IPS-20b (cell line): ENCODE measurements at regions not wholly inside any gene's neighbourhood (a gene's known extent, or its start where the extent isn't known, plus 50 kb on each side); places are given as distances from the start of the nearest gene placed in this dataset.

Experiments
- H3K27ac ChIP-seq: one replicate; pipeline ENCODE4 v1.5.1; 2013; ENCODE audit warnings: low read length
- H3K27me3 ChIP-seq: 2 replicates; pipeline ENCODE4 v1.6.1; 2013; ENCODE audit warnings: mild to moderate bottlenecking, low read length, inconsistent platforms; ENCODE audit not compliant: insufficient read depth
- H3K36me3 ChIP-seq: 2 replicates; pipeline ENCODE4 v1.6.1; 2013; ENCODE audit warnings: low read depth, mild to moderate bottlenecking, inconsistent platforms, low read length, moderate library complexity; ENCODE audit not compliant: insufficient read depth
- H3K4me1 ChIP-seq: 2 replicates; pipeline ENCODE4 v1.6.1; 2013; ENCODE audit warnings: mild to moderate bottlenecking, control low read depth, inconsistent platforms, low read length, moderate library complexity; ENCODE audit not compliant: insufficient read depth
- H3K4me3 ChIP-seq: 2 replicates; pipeline ENCODE4 v1.5.1; 2013; ENCODE audit warnings: mild to moderate bottlenecking, low read length, inconsistent platforms
- H3K9ac ChIP-seq: 2 replicates; pipeline ENCODE4 v1.6.1; 2013; ENCODE audit warnings: low read depth, mild to moderate bottlenecking, inconsistent platforms, low read length, moderate library complexity
- H3K9me3 ChIP-seq: 2 replicates; pipeline ENCODE4 v1.6.1; 2013; ENCODE audit warnings: mild to moderate bottlenecking, low read depth, low read length, inconsistent platforms; ENCODE audit not compliant: insufficient read depth

DNA sequence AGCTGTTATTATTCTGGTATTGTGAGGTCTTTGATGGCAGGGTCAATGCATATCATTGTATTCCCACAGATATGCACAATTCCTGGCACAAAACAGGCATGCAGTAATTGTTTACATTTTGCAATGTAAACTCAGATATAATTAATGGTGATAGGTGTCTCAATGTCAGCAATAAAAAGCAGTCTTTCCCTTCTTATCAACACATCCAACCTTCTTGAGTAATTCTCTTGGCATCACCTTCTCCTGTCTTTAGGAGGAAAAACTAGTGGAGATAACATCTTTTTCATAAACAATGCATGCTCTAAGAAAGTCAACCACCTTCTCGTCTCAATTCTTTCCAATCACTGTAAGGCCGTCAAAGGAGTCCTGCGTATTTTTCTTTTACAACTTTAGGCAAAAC is 313.3 kb upstream of the GULP1 start:
- Histone ChIP-seq H3K4me1 (peaks cover 12% of the 10 kb centered on the region), H3K36me3 (no peaks in the 10 kb centered on the region)

DNA sequence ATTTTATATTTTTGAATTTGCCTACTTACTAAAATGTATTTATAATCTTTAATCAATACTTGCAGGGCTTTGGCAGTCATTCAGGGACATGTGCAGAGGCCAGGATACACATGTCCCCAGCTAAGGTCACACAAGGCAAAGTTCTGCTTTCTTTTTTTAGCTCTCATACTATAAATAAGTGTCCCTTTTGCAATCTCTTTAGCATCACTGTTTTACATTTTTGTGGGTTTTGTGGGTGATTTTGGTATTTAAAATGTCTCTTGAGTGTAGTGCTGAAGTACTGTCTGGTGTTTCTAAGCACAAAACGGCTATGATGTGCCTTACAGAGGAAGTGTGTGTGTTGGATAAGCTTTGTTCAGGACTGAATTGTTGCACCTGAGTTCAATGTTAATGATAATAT is 309.0 kb upstream of the GULP1 start:
- Histone ChIP-seq H3K9ac (no peak overlapping the region), H3K4me3 (no peak overlapping the region), H3K27ac (no peak overlapping the region), H3K36me3 (no peaks in the 10 kb centered on the region), H3K4me1 (peaks cover 9% of the 10 kb centered on the region), H3K9me3 (no peaks in the 10 kb centered on the region), H3K27me3 (no peaks in the 10 kb centered on the region)

More for the DNA sequence above, 313.3 kb upstream of the GULP1 start:
- Histone ChIP-seq H3K9me3 (no peaks in the 10 kb centered on the region), H3K4me3 (no peak overlapping the region), H3K9ac (no peak overlapping the region), H3K27ac (no peak overlapping the region), H3K27me3 (no peaks in the 10 kb centered on the region)

DNA sequence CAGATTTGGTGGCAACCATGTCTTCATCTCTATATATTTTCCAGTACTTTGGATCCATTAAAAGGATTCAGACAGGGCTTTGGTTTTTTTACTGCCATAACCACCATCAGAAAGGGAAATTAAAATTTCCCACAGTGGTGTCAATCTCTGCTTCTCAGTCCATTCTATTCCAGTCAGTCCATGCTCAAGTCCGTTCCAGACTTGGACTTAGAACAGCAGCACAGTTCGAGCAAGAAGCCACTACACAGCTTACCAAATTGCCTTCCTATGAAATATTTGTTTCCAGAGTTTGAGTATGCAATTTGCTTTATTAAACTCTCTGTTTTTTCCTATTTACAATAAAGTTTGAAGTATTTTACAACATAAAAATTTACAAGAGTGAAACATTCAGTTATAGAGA is 306.5 kb upstream of the GULP1 start:
- H3K4me1 ChIP-seq, result peaks cover 15% of the 10 kb centered on the region
- H3K9me3 ChIP-seq, result no peaks in the 10 kb centered on the region
- H3K27ac ChIP-seq, result no peak overlapping the region
- H3K36me3 ChIP-seq, result no peaks in the 10 kb centered on the region
- no peak overlapping the region for H3K9ac ChIP-seq
- no peak overlapping the region for H3K4me3 ChIP-seq
- H3K27me3 ChIP-seq, result no peaks in the 10 kb centered on the region

DNA sequence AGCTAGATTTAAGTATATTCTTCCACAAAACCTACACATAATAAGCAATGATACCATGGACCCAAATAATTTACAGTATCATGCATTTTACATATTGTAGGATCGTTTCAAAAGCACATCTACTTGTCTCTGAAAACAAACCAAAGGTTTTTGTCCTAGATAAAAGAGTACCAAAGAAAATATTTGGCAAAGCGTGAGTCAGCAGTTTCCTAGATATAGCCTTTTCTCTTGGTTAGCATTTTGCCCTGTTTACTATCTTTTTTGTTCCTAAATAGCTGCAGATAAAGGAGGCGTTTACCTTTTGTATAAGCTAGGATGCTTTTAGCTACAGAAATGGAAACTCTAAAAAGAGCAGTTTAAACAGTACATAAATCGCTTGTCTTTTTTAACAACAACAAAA is 305.8 kb upstream of the GULP1 start:
- H3K9me3 ChIP-seq, result no peaks in the 10 kb centered on the region
- no peak overlapping the region for H3K27ac ChIP-seq
- peaks cover 17% of the 10 kb centered on the region for H3K4me1 ChIP-seq
- no peaks in the 10 kb centered on the region for H3K36me3 ChIP-seq
- H3K4me3 ChIP-seq, result no peak overlapping the region
- H3K9ac ChIP-seq, result no peak overlapping the region; the same call in 1 of the 2 replicates
- H3K27me3 ChIP-seq, result no peaks in the 10 kb centered on the region

DNA sequence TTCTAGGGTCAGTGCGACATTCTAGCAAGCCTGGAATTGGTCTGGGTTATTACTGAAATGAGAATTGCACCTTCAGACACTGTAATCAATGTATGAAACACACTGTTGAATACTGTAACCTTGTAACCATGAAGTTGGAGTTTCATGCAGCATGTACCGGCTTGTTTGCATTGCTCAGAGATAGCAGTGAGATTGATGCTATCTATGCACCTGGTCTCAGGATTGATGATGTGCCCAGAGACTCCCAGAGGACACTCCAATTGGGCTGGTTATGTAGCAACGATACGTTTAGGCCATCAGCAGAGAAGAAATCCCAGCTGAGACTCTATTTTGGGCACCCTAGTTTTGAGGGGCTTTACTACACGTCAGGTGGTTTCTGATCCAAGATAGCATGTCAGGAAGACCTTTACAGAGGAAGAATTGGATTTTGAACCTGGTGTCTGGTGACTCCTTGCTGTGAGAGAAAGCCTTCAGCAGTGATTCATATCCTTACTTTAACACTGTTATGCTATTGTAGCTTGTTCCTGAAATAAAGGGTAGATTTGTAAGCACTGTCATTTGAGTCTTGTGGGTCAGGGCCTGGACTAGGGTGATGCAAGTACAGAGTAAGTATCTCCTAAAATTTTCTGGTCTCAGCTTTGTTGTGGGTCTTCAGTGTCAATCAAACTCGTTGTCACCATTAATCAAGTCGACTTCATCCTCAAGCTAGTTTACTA is 305.1 kb upstream of the GULP1 start:
- H3K4me1 ChIP-seq, result peaks cover 17% of the 10 kb centered on the region
- no peaks in the 10 kb centered on the region for H3K9me3 ChIP-seq
- no peaks in the 10 kb centered on the region for H3K36me3 ChIP-seq
- no peaks in the 10 kb centered on the region for H3K27me3 ChIP-seq
- H3K4me3 ChIP-seq, result no peak overlapping the region
- no peak overlapping the region for H3K27ac ChIP-seq
- H3K9ac ChIP-seq, result no peak overlapping the region; the same call in 1 of the 2 replicates

DNA sequence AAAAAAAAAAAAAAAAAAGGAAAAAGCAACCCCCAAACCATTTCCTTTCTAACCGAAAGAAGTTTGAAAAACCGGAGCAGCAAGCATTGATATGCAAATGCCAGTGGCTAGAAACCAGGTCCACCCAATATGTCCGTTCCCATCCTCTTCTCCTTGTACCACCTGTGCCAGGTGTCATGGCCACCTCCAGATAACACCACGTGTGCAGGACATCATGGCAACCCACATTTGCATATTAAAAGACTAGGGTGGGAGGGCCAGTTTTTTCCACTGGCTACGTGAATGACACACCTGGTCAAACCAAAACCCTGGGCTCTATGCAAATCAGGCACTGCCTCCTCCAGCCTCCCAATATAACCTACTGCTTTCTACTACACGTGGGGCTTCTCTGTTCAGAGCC is 303.3 kb upstream of the GULP1 start:
- Histone ChIP-seq H3K9me3 (no peaks in the 10 kb centered on the region), H3K4me3 (no peak overlapping the region), H3K27ac (no peak overlapping the region), H3K4me1 (peaks cover 26% of the 10 kb centered on the region), H3K9ac (no peak overlapping the region), H3K36me3 (no peaks in the 10 kb centered on the region), H3K27me3 (no peaks in the 10 kb centered on the region)

DNA sequence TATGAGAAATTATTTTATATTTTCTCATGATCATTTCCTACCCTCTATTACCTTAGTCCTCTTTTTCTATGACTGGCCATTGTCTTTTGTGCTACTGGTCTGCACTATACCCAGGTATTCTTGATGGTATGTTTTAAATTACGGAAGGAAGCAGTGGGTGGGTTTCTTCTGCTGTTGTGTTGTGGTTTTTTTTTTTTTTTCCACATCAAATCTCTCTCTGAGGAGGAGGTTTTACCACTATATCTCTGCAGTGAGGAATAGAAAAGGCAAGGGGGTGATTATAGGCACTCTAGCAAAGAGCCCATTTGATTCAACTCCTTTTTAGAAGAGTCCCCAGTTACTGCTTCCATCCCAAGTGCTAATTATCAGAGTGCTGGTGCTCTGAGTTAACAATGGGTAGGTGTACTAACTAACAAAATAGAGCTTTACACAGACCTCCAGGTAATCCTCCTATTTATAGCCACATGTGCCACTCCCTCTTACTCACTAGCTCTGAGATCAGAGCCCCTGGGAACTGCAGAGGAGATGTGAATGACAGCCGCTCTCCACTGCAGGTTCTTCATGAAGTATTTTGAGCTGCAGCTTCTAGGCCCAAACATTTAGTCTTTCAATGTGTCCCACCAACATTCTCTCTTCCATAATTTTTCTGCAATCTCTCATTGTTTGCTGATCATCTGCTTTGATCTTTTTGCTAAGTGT is 301.6 kb upstream of the GULP1 start:
- H3K4me3 ChIP-seq, result no peak overlapping the region
- H3K36me3 ChIP-seq, result no peaks in the 10 kb centered on the region
- H3K4me1 ChIP-seq, result peaks cover 38% of the 10 kb centered on the region
- H3K9ac ChIP-seq, result no peak overlapping the region
- H3K27ac ChIP-seq, result no peak overlapping the region
- H3K27me3 ChIP-seq, result no peaks in the 10 kb centered on the region
- H3K9me3 ChIP-seq, result no peaks in the 10 kb centered on the region

DNA sequence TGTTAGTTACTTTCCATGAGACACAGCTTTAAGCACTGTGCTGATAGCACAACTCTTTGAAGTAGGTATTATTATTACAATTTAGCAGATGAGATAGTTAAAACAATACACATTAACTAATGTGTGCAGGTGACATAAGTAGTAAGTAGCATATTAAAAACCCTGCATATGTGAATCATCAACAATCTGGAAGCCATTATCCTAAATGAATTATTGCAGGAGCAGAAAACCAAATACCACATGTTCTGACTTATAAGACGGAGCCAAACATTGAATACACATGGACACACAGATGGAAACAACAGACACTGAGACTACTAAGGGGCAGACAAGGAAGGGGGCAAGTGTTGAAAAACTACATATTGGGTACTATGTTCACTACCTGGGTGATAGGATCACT is 300.3 kb upstream of the GULP1 start:
- Histone ChIP-seq H3K9ac (no peak overlapping the region), H3K9me3 (no peaks in the 10 kb centered on the region), H3K27ac (no peak overlapping the region), H3K4me1 (peaks cover 30% of the 10 kb centered on the region), H3K4me3 (no peak overlapping the region), H3K27me3 (no peaks in the 10 kb centered on the region), H3K36me3 (no peaks in the 10 kb centered on the region)

DNA sequence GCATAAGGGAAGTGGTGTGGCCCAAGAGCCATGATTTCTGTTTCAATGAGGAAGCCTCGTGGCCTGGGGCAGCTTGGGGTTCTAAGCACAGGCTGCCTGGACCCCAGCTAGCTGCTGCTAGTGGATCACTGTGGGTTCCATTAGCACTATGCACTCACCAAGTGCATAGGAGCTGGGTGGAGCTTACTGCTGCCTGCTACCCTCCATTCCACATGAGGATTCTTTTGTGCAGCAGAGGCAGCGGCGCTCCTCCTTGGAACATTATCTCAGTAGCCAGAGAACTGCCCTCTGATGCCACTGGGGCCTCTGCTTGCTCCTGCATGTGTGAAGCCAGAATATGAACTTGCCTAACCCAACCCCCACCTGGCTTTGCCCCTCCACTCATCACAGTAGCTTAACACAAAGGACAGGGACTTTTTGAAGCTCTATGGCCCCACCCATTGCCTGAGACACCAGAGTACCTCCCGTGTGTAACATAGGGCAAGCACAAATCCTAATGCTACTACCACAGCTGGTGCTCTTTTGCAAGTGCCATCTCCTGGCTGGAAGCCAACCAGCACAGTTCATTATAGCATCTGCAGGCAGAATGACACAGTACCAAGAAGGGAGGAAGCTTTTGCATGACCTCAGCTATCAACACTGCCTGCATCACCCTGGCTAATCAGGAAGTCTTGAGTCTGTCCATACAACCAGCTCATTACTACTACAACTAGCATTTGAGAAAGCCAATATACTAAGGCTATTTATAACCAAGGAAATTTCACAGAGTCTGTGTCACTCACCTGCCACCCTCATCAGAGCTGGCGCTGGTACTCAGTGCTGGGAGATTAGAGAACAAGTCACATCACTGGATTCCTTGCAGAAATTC is 297.0 kb upstream of the GULP1 start:
- Histone ChIP-seq H3K27ac (no peak overlapping the region), H3K4me3 (no peak overlapping the region), H3K9ac (no peak overlapping the region), H3K4me1 (peaks cover 35% of the 10 kb centered on the region; the same call in 1 of the 2 replicates), H3K36me3 (no peaks in the 10 kb centered on the region), H3K9me3 (no peaks in the 10 kb centered on the region), H3K27me3 (no peaks in the 10 kb centered on the region)

DNA sequence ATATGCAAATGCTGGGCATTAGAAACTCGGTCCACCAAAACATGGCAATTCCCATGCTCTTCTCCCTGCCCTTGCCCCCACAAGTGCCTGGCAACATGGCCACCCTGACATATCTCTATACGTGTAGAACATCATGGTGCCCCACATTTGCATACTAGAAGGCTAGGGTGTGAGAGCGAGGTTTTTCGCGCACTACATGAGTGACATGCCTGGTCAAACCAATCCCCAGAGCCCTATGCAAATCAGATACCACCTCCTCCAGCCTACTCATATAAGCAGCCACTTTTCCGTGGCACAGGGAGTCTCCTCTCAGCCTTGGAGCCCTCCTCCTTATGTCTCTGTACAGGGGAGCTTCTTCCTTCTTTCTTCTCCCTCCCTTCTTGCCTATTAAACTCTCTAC is 296.1 kb upstream of the GULP1 start:
- no peak overlapping the region for H3K4me3 ChIP-seq
- H3K36me3 ChIP-seq, result no peaks in the 10 kb centered on the region
- H3K27ac ChIP-seq, result no peak overlapping the region
- no peaks in the 10 kb centered on the region for H3K27me3 ChIP-seq
- no peaks in the 10 kb centered on the region for H3K9me3 ChIP-seq
- no peak overlapping the region for H3K9ac ChIP-seq
- H3K4me1 ChIP-seq, result peaks cover 36% of the 10 kb centered on the region; the same call in 1 of the 2 replicates

DNA sequence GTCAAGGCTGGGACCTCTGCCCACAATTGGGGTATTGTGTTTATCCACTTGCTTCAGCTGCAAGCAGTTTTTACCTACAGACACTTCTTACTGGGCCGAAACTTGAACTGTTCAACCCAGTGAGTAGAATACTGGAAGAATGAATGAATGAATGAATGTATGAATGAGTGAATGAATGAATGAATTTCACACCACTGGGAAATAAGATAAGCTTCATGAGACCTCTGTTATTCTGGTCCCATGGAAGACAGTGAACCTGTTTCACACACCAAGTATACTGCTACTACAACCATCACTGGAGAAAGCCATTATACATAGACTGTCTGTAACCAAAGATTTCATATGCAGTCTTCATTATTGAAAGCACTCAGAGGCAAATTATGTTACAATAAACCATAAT is 295.0 kb upstream of the GULP1 start:
- peaks cover 43% of the 10 kb centered on the region; the same call in 1 of the 2 replicates for H3K4me1 ChIP-seq
- no peaks in the 10 kb centered on the region for H3K36me3 ChIP-seq
- no peak overlapping the region for H3K9ac ChIP-seq
- no peaks in the 10 kb centered on the region for H3K9me3 ChIP-seq
- H3K27ac ChIP-seq, result no peak overlapping the region
- H3K4me3 ChIP-seq, result no peak overlapping the region
- H3K27me3 ChIP-seq, result no peaks in the 10 kb centered on the region
